ENCODE measurements at regions not wholly inside any gene's neighbourhood (a gene's known extent, or its start where the extent isn't known, plus 50 kb on each side); places are given as distances from the start of the nearest gene placed in this dataset.

GRCh38 chr3:10600726-10601125 lies 95.3 kb upstream of the ATP2B2 start:
- Histone ChIP-seq H3K4me2 (ENCODE audit: low read depth, low read length, poor library complexity, severe bottlenecking) (no peak overlapping the region), H2AFZ (ENCODE audit: low read depth, low read length, severe bottlenecking) (no peak overlapping the region), H3K9me3 (ENCODE audit: insufficient read depth, low read length) (no peaks in the 10 kb centered on the region), H3K27me3 (ENCODE audit: low read length) (no peaks in the 10 kb centered on the region), H3K27ac (ENCODE audit: low read depth, low read length) (no peak overlapping the region), H3F3A (ENCODE audit: insufficient read depth) (no peaks in the 10 kb centered on the region), H3K79me2 (ENCODE audit: insufficient read depth, low read length) (no peaks in the 10 kb centered on the region), H3K36me3 (ENCODE audit: low read length) (no peaks in the 10 kb centered on the region), H3K9ac (ENCODE audit: low read length) (no peak overlapping the region), H4K20me1 (ENCODE audit: low read depth, low read length) (no peaks in the 10 kb centered on the region), H3K9me2 (replicated peaks; ENCODE audit: insufficient read depth, low read length) (no peaks in the 10 kb centered on the region), H3K4me3 (ENCODE audit: insufficient read depth, low read length, poor library complexity, severe bottlenecking) (no peak overlapping the region)
- TF ChIP-seq EZH2phosphoT487 (conservative IDR thresholded peaks at IDR 0.05; ENCODE audit: low read length) (no peak), CTCF (IDR thresholded peaks at IDR 0.05; ENCODE audit: insufficient read depth, low read length, poor library complexity, severe bottlenecking) (no peak)

GRCh38 chr3:10601151-10601856 lies 95.9 kb upstream of the ATP2B2 start:
- no peaks in the 10 kb centered on the region for H4K20me1 ChIP-seq (ENCODE audit: low read depth, low read length)
- H3F3A ChIP-seq (ENCODE audit: insufficient read depth) = no peaks in the 10 kb centered on the region
- no peaks in the 10 kb centered on the region for H3K36me3 ChIP-seq (ENCODE audit: low read length)
- no peak overlapping the region for H3K9ac ChIP-seq (ENCODE audit: low read length)
- H3K27me3 ChIP-seq (ENCODE audit: low read length) = no peaks in the 10 kb centered on the region
- H3K79me2 ChIP-seq (ENCODE audit: insufficient read depth, low read length) = no peaks in the 10 kb centered on the region
- no peak overlapping the region for H2AFZ ChIP-seq (ENCODE audit: low read depth, low read length, severe bottlenecking)
- H3K9me2 ChIP-seq (replicated peaks; ENCODE audit: insufficient read depth, low read length) = no peaks in the 10 kb centered on the region
- no peak overlapping the region for H3K27ac ChIP-seq (ENCODE audit: low read depth, low read length)
- no peaks in the 10 kb centered on the region for H3K9me3 ChIP-seq (ENCODE audit: insufficient read depth, low read length)
- no peak overlapping the region for H3K4me3 ChIP-seq (ENCODE audit: insufficient read depth, low read length, poor library complexity, severe bottlenecking)
- TF ChIP-seq EZH2phosphoT487 (conservative IDR thresholded peaks at IDR 0.05; ENCODE audit: low read length) (no peak), CTCF (IDR thresholded peaks at IDR 0.05; ENCODE audit: insufficient read depth, low read length, poor library complexity, severe bottlenecking) (no peak)
- no peak overlapping the region for H3K4me2 ChIP-seq (ENCODE audit: low read depth, low read length, poor library complexity, severe bottlenecking)

- Histone ChIP-seq H2AFZ (ENCODE audit: low read depth, low read length, severe bottlenecking) (no peak overlapping the region), H3K27me3 (ENCODE audit: low read length) (no peaks in the 10 kb centered on the region), H3K9me3 (ENCODE audit: insufficient read depth, low read length) (no peaks in the 10 kb centered on the region), H3K9me2 (replicated peaks; ENCODE audit: insufficient read depth, low read length) (no peaks in the 10 kb centered on the region), H3K79me2 (ENCODE audit: insufficient read depth, low read length) (no peaks in the 10 kb centered on the region), H3F3A (ENCODE audit: insufficient read depth) (no peaks in the 10 kb centered on the region), H3K4me3 (ENCODE audit: insufficient read depth, low read length, poor library complexity, severe bottlenecking) (no peak overlapping the region), H3K9ac (ENCODE audit: low read length) (no peak overlapping the region), H3K36me3 (ENCODE audit: low read length) (no peaks in the 10 kb centered on the region), H4K20me1 (ENCODE audit: low read depth, low read length) (no peaks in the 10 kb centered on the region), H3K4me2 (ENCODE audit: low read depth, low read length, poor library complexity, severe bottlenecking) (no peak overlapping the region), H3K27ac (ENCODE audit: low read depth, low read length) (no peak overlapping the region)
- TF ChIP-seq EZH2phosphoT487 (conservative IDR thresholded peaks at IDR 0.05; ENCODE audit: low read length) (no peak), CTCF (IDR thresholded peaks at IDR 0.05; ENCODE audit: insufficient read depth, low read length, poor library complexity, severe bottlenecking) (no peak)
Measured at GRCh38 chr3:10601857-10602230, 96.5 kb upstream of the ATP2B2 start.

Data from SU-DHL-6 (cell line).